ENCODE measurements at regions not wholly inside any gene's neighbourhood (a gene's known extent, or its start where the extent isn't known, plus 50 kb on each side); places are given as distances from the start of the nearest gene placed in this dataset.

DNA sequence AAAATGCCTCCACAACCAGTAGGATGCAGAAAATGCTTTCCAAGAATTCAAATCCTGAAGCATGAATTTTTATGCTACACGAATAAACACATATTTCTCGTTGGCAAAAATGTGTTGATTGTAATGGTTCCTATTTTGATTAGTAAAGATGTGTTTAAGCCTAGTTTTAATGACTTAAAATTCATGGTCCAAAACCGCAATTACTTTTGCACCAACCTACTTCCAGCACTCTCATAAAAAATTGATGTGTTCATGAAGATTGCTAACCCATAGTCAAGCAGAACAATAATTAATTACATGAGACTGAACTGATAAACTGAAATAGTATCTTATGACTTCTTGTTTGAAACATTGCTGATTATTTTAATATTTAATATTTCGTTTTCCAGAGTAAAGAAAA lies 828.8 kb downstream of the CCSER2 start:
- no peaks in the 10 kb centered on the region for H3K4me1 ChIP-seq (ENCODE audit: control insufficient read depth, insufficient read depth, low read length)
- no peaks in the 10 kb centered on the region for H3K9me3 ChIP-seq (ENCODE audit: control insufficient read depth, insufficient read depth, low read depth, low read length)
- ChIA-PET POLR2A (no interaction called here), CTCF (no interaction called here)
- no peaks in the 10 kb centered on the region for H3K36me3 ChIP-seq (ENCODE audit: control insufficient read depth in 2 of 2, insufficient read depth in 1 of 2, low read length in 2 of 2)
- no peak overlapping the region for H3K4me3 ChIP-seq (ENCODE audit: low read depth, low read length)
- H3K27ac ChIP-seq (ENCODE audit: extremely low read depth, low read depth, low read length) = no peak overlapping the region
- TF ChIP-seq ZNF529 (tag by site-specific recombination; IDR thresholded peaks at IDR 0.05; ENCODE audit: insufficient replicate concordance) = no peak
- TF ChIP-seq ZNF830 (tag by site-specific recombination; IDR thresholded peaks at IDR 0.05; ENCODE audit: low read depth) = no peak
- no peak for TF ChIP-seq KLF8 (tag by site-specific recombination; IDR thresholded peaks at IDR 0.05)

DNA sequence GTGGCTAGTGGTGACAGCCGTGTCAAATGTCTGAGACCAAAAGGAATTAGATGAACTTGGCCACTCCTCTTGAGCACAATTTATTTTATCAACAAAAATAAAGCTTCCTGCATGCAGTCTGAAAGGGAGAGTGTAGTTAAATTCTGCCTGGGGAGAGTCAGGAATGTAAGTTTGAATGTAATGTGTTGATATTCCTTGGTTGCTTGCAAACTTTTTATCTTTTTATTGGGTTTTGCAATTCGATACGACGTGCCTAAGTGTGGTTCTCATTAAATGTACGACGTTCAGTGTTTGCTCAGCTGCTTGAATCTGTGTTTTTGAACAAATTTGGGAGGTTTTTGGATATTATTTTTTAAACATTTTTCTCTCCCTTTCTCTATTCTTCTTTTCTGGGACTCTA lies 839.9 kb downstream of the CCSER2 start:
- Histone ChIP-seq H3K9me3 (ENCODE audit: control insufficient read depth, insufficient read depth, low read depth, low read length) (no peaks in the 10 kb centered on the region), H3K4me1 (ENCODE audit: control insufficient read depth, insufficient read depth, low read length) (peaks cover 9% of the 10 kb centered on the region), H3K4me3 (ENCODE audit: low read depth, low read length) (no peak overlapping the region), H3K27ac (ENCODE audit: extremely low read depth, low read depth, low read length) (no peak overlapping the region), H3K36me3 (ENCODE audit: control insufficient read depth in 2 of 2, insufficient read depth in 1 of 2, low read length in 2 of 2) (no peaks in the 10 kb centered on the region)
- TF ChIP-seq, protein P1, sequence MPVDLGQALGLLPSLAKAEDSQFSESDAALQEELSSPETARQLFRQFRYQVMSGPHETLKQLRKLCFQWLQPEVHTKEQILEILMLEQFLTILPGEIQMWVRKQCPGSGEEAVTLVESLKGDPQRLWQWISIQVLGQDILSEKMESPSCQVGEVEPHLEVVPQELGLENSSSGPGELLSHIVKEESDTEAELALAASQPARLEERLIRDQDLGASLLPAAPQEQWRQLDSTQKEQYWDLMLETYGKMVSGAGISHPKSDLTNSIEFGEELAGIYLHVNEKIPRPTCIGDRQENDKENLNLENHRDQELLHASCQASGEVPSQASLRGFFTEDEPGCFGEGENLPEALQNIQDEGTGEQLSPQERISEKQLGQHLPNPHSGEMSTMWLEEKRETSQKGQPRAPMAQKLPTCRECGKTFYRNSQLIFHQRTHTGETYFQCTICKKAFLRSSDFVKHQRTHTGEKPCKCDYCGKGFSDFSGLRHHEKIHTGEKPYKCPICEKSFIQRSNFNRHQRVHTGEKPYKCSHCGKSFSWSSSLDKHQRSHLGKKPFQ (tag by site-specific recombination; IDR thresholded peaks at IDR 0.05) = no peak
- no peak for TF ChIP-seq ZNF792 (tag by site-specific recombination; IDR thresholded peaks at IDR 0.05)
- TF ChIP-seq MYNN (tag by site-specific recombination; IDR thresholded peaks at IDR 0.05; ENCODE audit: borderline replicate concordance) = no peak
- TF ChIP-seq, protein P2, sequence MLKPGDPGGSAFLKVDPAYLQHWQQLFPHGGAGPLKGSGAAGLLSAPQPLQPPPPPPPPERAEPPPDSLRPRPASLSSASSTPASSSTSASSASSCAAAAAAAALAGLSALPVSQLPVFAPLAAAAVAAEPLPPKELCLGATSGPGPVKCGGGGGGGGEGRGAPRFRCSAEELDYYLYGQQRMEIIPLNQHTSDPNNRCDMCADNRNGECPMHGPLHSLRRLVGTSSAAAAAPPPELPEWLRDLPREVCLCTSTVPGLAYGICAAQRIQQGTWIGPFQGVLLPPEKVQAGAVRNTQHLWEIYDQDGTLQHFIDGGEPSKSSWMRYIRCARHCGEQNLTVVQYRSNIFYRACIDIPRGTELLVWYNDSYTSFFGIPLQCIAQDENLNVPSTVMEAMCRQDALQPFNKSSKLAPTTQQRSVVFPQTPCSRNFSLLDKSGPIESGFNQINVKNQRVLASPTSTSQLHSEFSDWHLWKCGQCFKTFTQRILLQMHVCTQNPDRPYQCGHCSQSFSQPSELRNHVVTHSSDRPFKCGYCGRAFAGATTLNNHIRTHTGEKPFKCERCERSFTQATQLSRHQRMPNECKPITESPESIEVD (tag by site-specific recombination; IDR thresholded peaks at IDR 0.05) = peak; percentile 83
- TF ChIP-seq FEZF1 (tag by site-specific recombination; IDR thresholded peaks at IDR 0.05) = peak; percentile 50; the same call in 1 of the 2 replicates
- TF ChIP-seq BCL11B (tag by site-specific recombination; IDR thresholded peaks at IDR 0.05; ENCODE audit: low read depth) = peak; percentile 56; the same call in 1 of the 2 replicates
- CTCF ChIA-PET = interaction anchor here (0.6 to 0.7 kb wide), 2 partner anchors 594 to 924 kb away, joined by 3 read pairs; no protein-coding TSS in a partner anchor
- POLR2A ChIA-PET = no interaction called here

DNA sequence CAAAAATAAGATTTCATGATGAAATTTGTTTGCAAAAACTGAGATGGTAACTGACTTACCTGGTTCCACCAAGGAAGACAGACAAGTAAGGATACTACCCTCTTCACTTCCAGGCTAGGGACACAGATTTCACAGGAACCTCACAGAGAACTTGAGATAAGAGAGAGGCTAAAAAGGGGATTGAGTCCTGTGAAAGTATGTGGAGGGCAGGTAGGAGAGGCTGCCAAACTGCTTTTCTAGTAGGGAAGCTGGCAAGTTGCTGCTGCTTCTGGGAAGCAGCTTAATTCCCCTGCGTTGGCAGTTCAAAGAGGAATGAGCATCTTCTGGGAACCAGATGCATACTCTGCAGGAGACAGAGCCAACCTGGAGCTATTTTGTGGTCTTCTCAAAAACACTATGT lies 841.6 kb downstream of the CCSER2 start:
- peaks cover 9% of the 10 kb centered on the region for H3K4me1 ChIP-seq (ENCODE audit: control insufficient read depth, insufficient read depth, low read length)
- H3K27ac ChIP-seq (ENCODE audit: extremely low read depth, low read depth, low read length) = no peak overlapping the region
- no peak for TF ChIP-seq GLIS2 (tag by site-specific recombination; IDR thresholded peaks at IDR 0.05)
- no peak for TF ChIP-seq ZNF785 (tag by site-specific recombination; IDR thresholded peaks at IDR 0.05)
- TF ChIP-seq ZNF777 (tag by site-specific recombination; IDR thresholded peaks at IDR 0.05; ENCODE audit: borderline replicate concordance) = no peak
- no peak for TF ChIP-seq ZBTB8A (tag by site-specific recombination; IDR thresholded peaks at IDR 0.05)
- no peak for TF ChIP-seq ZNF214 (tag by site-specific recombination; IDR thresholded peaks at IDR 0.05; ENCODE audit: borderline replicate concordance)
- no peak for TF ChIP-seq ZNF558 (tag by site-specific recombination; IDR thresholded peaks at IDR 0.05)
- no peak for TF ChIP-seq ZNF423 (tag by site-specific recombination; IDR thresholded peaks at IDR 0.05)
- TF ChIP-seq, protein P3, sequence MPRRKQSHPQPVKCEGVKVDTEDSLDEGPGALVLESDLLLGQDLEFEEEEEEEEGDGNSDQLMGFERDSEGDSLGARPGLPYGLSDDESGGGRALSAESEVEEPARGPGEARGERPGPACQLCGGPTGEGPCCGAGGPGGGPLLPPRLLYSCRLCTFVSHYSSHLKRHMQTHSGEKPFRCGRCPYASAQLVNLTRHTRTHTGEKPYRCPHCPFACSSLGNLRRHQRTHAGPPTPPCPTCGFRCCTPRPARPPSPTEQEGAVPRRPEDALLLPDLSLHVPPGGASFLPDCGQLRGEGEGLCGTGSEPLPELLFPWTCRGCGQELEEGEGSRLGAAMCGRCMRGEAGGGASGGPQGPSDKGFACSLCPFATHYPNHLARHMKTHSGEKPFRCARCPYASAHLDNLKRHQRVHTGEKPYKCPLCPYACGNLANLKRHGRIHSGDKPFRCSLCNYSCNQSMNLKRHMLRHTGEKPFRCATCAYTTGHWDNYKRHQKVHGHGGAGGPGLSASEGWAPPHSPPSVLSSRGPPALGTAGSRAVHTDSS (tag by site-specific recombination; IDR thresholded peaks at IDR 0.05) = no peak
- no peak for TF ChIP-seq ZNF132 (tag by site-specific recombination; IDR thresholded peaks at IDR 0.05; ENCODE audit: borderline replicate concordance)
- TF ChIP-seq, protein P4, sequence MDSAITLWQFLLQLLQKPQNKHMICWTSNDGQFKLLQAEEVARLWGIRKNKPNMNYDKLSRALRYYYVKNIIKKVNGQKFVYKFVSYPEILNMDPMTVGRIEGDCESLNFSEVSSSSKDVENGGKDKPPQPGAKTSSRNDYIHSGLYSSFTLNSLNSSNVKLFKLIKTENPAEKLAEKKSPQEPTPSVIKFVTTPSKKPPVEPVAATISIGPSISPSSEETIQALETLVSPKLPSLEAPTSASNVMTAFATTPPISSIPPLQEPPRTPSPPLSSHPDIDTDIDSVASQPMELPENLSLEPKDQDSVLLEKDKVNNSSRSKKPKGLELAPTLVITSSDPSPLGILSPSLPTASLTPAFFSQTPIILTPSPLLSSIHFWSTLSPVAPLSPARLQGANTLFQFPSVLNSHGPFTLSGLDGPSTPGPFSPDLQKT (IDR thresholded peaks at IDR 0.05; ENCODE audit: borderline replicate concordance, low read depth, low read length) = no peak
- no peak for TF ChIP-seq ZNF366 (tag by site-specific recombination; conservative IDR thresholded peaks at IDR 0.05)
- H3K9me3 ChIP-seq (ENCODE audit: control insufficient read depth, insufficient read depth, low read depth, low read length) = no peaks in the 10 kb centered on the region
- H3K4me3 ChIP-seq (ENCODE audit: low read depth, low read length) = no peak overlapping the region
- POLR2A ChIA-PET = no interaction called here
- H3K36me3 ChIP-seq (ENCODE audit: control insufficient read depth in 2 of 2, insufficient read depth in 1 of 2, low read length in 2 of 2) = no peaks in the 10 kb centered on the region
- CTCF ChIA-PET = no interaction called here
